ENCODE measurements at regions not wholly inside any gene's neighbourhood (a gene's known extent, or its start where the extent isn't known, plus 50 kb on each side); places are given as distances from the start of the nearest gene placed in this dataset.

GRCh38 chr12:126663304-126664094 is 1598.3 kb downstream of the AACS start:
- DNase-seq, result no peak

GRCh38 chr12:126667339-126667738 is 1599.6 kb upstream of the TMEM132C start:
- DNase-seq, result no peak

GRCh38 chr12:126668538-126668937 is 1598.4 kb upstream of the TMEM132C start:
- DNase-seq, result no peak

GRCh38 chr12:126668961-126669360 is 1598.0 kb upstream of the TMEM132C start:
- no peak for DNase-seq

- DNase-seq, result no peak
These were observed 1590.5 kb upstream of the TMEM132C start for GRCh38 chr12:126676434-126676833.

- DNase-seq, result no peak
These were observed 1585.3 kb upstream of the TMEM132C start for GRCh38 chr12:126681676-126682075.

- DNase-seq, result no peak
These were observed 1582.3 kb upstream of the TMEM132C start for GRCh38 chr12:126684703-126685102.

- no peak for DNase-seq
These were observed 1581.3 kb upstream of the TMEM132C start for GRCh38 chr12:126685636-126686035.

- no peak for DNase-seq
These were observed 1578.4 kb upstream of the TMEM132C start for GRCh38 chr12:126688556-126688955.

- DNase-seq, result no peak
These were observed 1566.9 kb upstream of the TMEM132C start for GRCh38 chr12:126700096-126700495.

GRCh38 chr12:126704609-126705008 is 1562.4 kb upstream of the TMEM132C start:
- no peak for DNase-seq

- DNase-seq, result no peak
These were observed 1560.7 kb upstream of the TMEM132C start for GRCh38 chr12:126706300-126706699.

- DNase-seq, result no peak
These were observed 1558.5 kb upstream of the TMEM132C start for GRCh38 chr12:126708492-126708896.

GRCh38 chr12:126718365-126718764 is 1548.6 kb upstream of the TMEM132C start:
- no peak for DNase-seq

GRCh38 chr12:126719912-126720705 is 1546.9 kb upstream of the TMEM132C start:
- DNase-seq, result no peak

- DNase-seq, result no peak
These were observed 1540.3 kb upstream of the TMEM132C start for GRCh38 chr12:126726481-126727217.

- no peak for DNase-seq
These were observed 1539.5 kb upstream of the TMEM132C start for GRCh38 chr12:126727218-126728075.

- DNase-seq, result no peak
These were observed 1532.7 kb upstream of the TMEM132C start for GRCh38 chr12:126734296-126734695.

- DNase-seq, result no peak
These were observed 1532.3 kb upstream of the TMEM132C start for GRCh38 chr12:126734710-126735109.

- DNase-seq, result no peak
These were observed 1525.3 kb upstream of the TMEM132C start for GRCh38 chr12:126741536-126742240.

- no peak for DNase-seq
These were observed 1524.7 kb upstream of the TMEM132C start for GRCh38 chr12:126742241-126742641.

Measured in NCI-H2107 (cell line).